Duodenal mucosa (tissue), 2 donors: ENCODE measurements at regions not wholly inside any gene's neighbourhood (a gene's known extent, or its start where the extent isn't known, plus 50 kb on each side); places are given as distances from the start of the nearest gene placed in this dataset.

Source experiments
- H3K27ac ChIP-seq: one replicate; pipeline ENCODE4 v1.7.0; 2013; ENCODE audit warnings: low read depth, low read length
- H3K27me3 ChIP-seq, 2 donors: one replicate each; pipeline ENCODE4 v1.7.0; 2013; ENCODE audit warnings: low read length in 2 of 2, control low read depth in 1 of 2; ENCODE audit not compliant: insufficient read depth in 2 of 2, control insufficient read depth in 1 of 2
- H3K36me3 ChIP-seq, 2 donors: one replicate each; pipeline ENCODE4 v1.7.0; 2013; ENCODE audit warnings: low read length in 2 of 2, control low read depth in 1 of 2; ENCODE audit not compliant: insufficient read depth in 2 of 2, control insufficient read depth in 1 of 2
- H3K4me1 ChIP-seq, 2 donors: one replicate each; pipeline ENCODE4 v1.7.0; 2013; ENCODE audit warnings: low read length in 2 of 2, control low read depth in 1 of 2; ENCODE audit not compliant: insufficient read depth in 2 of 2, control insufficient read depth in 1 of 2
- H3K4me3 ChIP-seq, 2 donors: one replicate each; pipeline ENCODE4 v1.7.0; 2013; ENCODE audit warnings: low read length in 2 of 2, low read depth in 1 of 2
- H3K9ac ChIP-seq, 2 donors: one replicate each; pipeline ENCODE4 v1.7.0; 2013; ENCODE audit warnings: low read length in 2 of 2, low read depth in 1 of 2
- H3K9me3 ChIP-seq, 2 donors: one replicate each; pipeline ENCODE4 v1.7.0; 2013; ENCODE audit warnings: low read length in 2 of 2, control low read depth in 1 of 2; ENCODE audit not compliant: control insufficient read depth in 1 of 2

GRCh38 chr10:128693493-128694131 lies 567.4 kb upstream of the MKI67 start:
- no peaks in the 10 kb centered on the region for H3K36me3 ChIP-seq
- no peak overlapping the region for H3K4me3 ChIP-seq
- no peaks in the 10 kb centered on the region for H3K4me1 ChIP-seq
- no peak overlapping the region for H3K27ac ChIP-seq
- H3K9me3 ChIP-seq: no peaks in the 10 kb centered on the region
- peaks cover 0 to 5% of the 10 kb centered on the region in 2 donors for H3K27me3 ChIP-seq
- H3K9ac ChIP-seq: no peak overlapping the region

- peaks cover 0 to 5% of the 10 kb centered on the region in 2 donors for H3K27me3 ChIP-seq
- H3K27ac ChIP-seq: no peak overlapping the region
- H3K9me3 ChIP-seq: no peaks in the 10 kb centered on the region
- no peak overlapping the region for H3K4me3 ChIP-seq
- no peaks in the 10 kb centered on the region for H3K4me1 ChIP-seq
- no peak overlapping the region for H3K9ac ChIP-seq
- H3K36me3 ChIP-seq: no peaks in the 10 kb centered on the region
Observed at GRCh38 chr10:128694168-128694850, 568.1 kb upstream of the MKI67 start.

GRCh38 chr10:128694851-128695725 lies 568.9 kb upstream of the MKI67 start:
- Histone ChIP-seq H3K4me3 (no peak overlapping the region), H3K36me3 (no peaks in the 10 kb centered on the region), H3K9me3 (no peaks in the 10 kb centered on the region), H3K9ac (no peak overlapping the region), H3K27ac (no peak overlapping the region), H3K4me1 (no peaks in the 10 kb centered on the region), H3K27me3 (peaks cover 0 to 5% of the 10 kb centered on the region in 2 donors)

GRCh38 chr10:128695931-128696330 lies 569.7 kb upstream of the MKI67 start:
- no peaks in the 10 kb centered on the region for H3K4me1 ChIP-seq
- H3K9ac ChIP-seq: no peak overlapping the region
- H3K27me3 ChIP-seq: no peaks in the 10 kb centered on the region
- no peak overlapping the region for H3K4me3 ChIP-seq
- H3K27ac ChIP-seq: no peak overlapping the region
- H3K36me3 ChIP-seq: no peaks in the 10 kb centered on the region
- H3K9me3 ChIP-seq: no peaks in the 10 kb centered on the region

GRCh38 chr10:128697437-128697836 lies 571.2 kb upstream of the MKI67 start:
- no peaks in the 10 kb centered on the region for H3K4me1 ChIP-seq
- no peak overlapping the region for H3K9ac ChIP-seq
- H3K4me3 ChIP-seq: no peak overlapping the region
- no peaks in the 10 kb centered on the region for H3K9me3 ChIP-seq
- no peak overlapping the region for H3K27ac ChIP-seq
- no peaks in the 10 kb centered on the region for H3K27me3 ChIP-seq
- H3K36me3 ChIP-seq: no peaks in the 10 kb centered on the region

- Histone ChIP-seq H3K4me3 (no peak overlapping the region), H3K27ac (no peak overlapping the region), H3K36me3 (no peaks in the 10 kb centered on the region), H3K27me3 (no peaks in the 10 kb centered on the region), H3K9me3 (no peaks in the 10 kb centered on the region), H3K4me1 (no peaks in the 10 kb centered on the region), H3K9ac (no peak overlapping the region)
Observed at GRCh38 chr10:128701381-128701780, 575.2 kb upstream of the MKI67 start.

- Histone ChIP-seq H3K4me1 (no peaks in the 10 kb centered on the region), H3K27ac (no peak overlapping the region), H3K9ac (no peak overlapping the region), H3K27me3 (no peaks in the 10 kb centered on the region), H3K4me3 (no peak overlapping the region), H3K9me3 (no peaks in the 10 kb centered on the region), H3K36me3 (no peaks in the 10 kb centered on the region)
Observed at GRCh38 chr10:128701837-128702236, 575.6 kb upstream of the MKI67 start.

GRCh38 chr10:128704716-128705115 lies 578.5 kb upstream of the MKI67 start:
- no peaks in the 10 kb centered on the region for H3K27me3 ChIP-seq
- H3K36me3 ChIP-seq: no peaks in the 10 kb centered on the region
- no peak overlapping the region for H3K9ac ChIP-seq
- no peaks in the 10 kb centered on the region for H3K9me3 ChIP-seq
- H3K27ac ChIP-seq: no peak overlapping the region
- no peaks in the 10 kb centered on the region for H3K4me1 ChIP-seq
- no peak overlapping the region for H3K4me3 ChIP-seq

GRCh38 chr10:128708182-128708581 lies 582.0 kb upstream of the MKI67 start:
- H3K9ac ChIP-seq: no peak overlapping the region

GRCh38 chr10:128709686-128710085 lies 583.5 kb upstream of the MKI67 start:
- no peaks in the 10 kb centered on the region for H3K27me3 ChIP-seq
- no peaks in the 10 kb centered on the region for H3K36me3 ChIP-seq
- H3K9me3 ChIP-seq: no peaks in the 10 kb centered on the region
- no peak overlapping the region for H3K4me3 ChIP-seq
- no peak overlapping the region for H3K27ac ChIP-seq
- H3K4me1 ChIP-seq: no peaks in the 10 kb centered on the region
- no peak overlapping the region for H3K9ac ChIP-seq

More at GRCh38 chr10:128708182-128708581, 582.0 kb upstream of the MKI67 start:
- H3K36me3 ChIP-seq: no peaks in the 10 kb centered on the region
- no peaks in the 10 kb centered on the region for H3K27me3 ChIP-seq
- no peaks in the 10 kb centered on the region for H3K4me1 ChIP-seq
- H3K4me3 ChIP-seq: no peak overlapping the region
- H3K9me3 ChIP-seq: no peaks in the 10 kb centered on the region
- H3K27ac ChIP-seq: no peak overlapping the region
